VCaP (cell line): ENCODE measurements at regions not wholly inside any gene's neighbourhood (a gene's known extent, or its start where the extent isn't known, plus 50 kb on each side); places are given as distances from the start of the nearest gene placed in this dataset.

ENCODE experiments used
- H3K27ac ChIP-seq: fragments of 450-650 bp; 2 replicates; pipeline ENCODE4 v1.5.1; 2017
- CTCF ChIP-seq: fragments of 450-650 bp; conservative IDR thresholded peaks from 2 replicates; pipeline ENCODE4 v1.5.1; 2017; ENCODE audit warnings: mild to moderate bottlenecking, moderate library complexity

DNA sequence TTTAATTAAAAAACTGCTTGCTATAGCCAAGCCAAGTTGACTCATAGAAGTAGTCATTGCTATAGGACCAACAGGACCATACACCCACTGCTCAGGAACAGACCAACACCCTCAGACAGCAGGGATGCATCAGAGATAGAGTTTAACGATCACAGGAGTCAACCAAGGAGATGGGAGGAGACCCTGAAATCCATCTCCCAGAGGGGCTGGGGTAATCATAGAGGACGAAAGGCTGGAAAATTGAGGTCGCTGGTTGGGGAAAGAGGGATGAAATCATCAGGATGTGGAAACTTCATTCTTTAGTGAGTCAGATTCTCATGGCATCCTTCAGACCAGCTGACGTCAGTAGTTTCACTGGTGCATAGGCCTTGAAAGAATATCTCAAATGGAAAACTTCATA lies 160.4 kb upstream of the GPC6 start:
- no peak for TF ChIP-seq CTCF
- no peak overlapping the region for H3K27ac ChIP-seq

GRCh38 chr13:93079294-93079693 lies 147.3 kb upstream of the GPC6 start:
- H3K27ac ChIP-seq = peak overlapping the region; percentile 45; the same call in 1 of the 2 replicates
- TF ChIP-seq CTCF = no peak

DNA sequence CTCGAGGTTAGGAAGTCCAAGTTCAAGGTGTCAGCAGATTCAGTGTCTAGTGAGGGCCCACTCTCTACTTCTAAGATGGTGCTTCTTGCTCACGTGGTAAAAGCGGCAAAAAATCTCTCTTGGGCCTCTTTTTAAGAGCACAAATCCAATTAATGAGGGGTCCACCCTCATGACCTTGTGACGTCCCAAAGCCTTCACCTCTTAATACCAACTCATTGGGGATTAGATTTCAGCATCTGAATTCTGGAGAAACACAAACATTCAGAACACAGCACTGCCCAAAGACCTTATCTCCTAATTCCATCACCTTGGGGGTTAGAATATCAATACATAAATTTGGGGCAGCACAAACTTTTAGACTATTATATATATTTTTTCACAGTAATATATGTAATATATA lies 146.4 kb upstream of the GPC6 start:
- peak overlapping the region; percentile 45 for H3K27ac ChIP-seq

GRCh38 chr13:93080587-93080986 lies 146.0 kb upstream of the GPC6 start:
- TF ChIP-seq CTCF = no peak
- peak overlapping the region; percentile 45 for H3K27ac ChIP-seq

More for the DNA sequence above, 146.4 kb upstream of the GPC6 start:
- TF ChIP-seq CTCF = no peak

GRCh38 chr13:93086329-93086728 lies 140.3 kb upstream of the GPC6 start:
- no peak overlapping the region for H3K27ac ChIP-seq
- no peak for TF ChIP-seq CTCF

- TF ChIP-seq CTCF = no peak
- H3K27ac ChIP-seq = no peak overlapping the region
These were observed 127.6 kb upstream of the GPC6 start for GRCh38 chr13:93098972-93099371.

DNA sequence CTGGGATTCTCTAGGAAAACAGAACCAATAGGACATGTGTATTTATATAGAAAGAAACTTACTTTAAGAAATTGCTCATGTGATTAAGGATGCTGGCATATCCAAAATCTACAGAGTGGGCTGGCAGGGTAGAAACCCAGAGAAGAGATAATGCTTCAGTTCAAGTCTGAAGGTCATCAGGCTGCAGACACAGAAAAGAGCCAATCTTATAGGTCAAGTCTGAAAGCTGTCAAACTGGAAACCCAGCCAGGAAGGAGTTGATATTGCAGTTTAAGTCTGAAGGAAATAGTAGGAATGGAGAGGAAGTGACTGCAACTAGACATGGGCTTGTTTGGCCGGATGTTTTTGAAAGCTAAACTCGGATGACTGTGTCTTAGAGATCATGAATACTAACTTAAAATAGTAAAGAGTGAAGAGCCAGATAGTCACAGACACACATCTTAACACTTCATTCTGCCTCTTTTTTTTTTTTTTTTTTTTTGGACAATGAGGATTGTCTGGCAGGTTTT lies 125.3 kb upstream of the GPC6 start:
- no peak for TF ChIP-seq CTCF
- no peak overlapping the region for H3K27ac ChIP-seq
